ENCODE measurements at regions not wholly inside any gene's neighbourhood (a gene's known extent, or its start where the extent isn't known, plus 50 kb on each side); places are given as distances from the start of the nearest gene placed in this dataset.

- TF ChIP-seq CTCF (IDR thresholded peaks at IDR 0.05) (no peak), POLR2A (IDR thresholded peaks at IDR 0.05) (no peak)
Measured at GRCh38 chr2:207467716-207468347, 61.9 kb upstream of the CREB1 start.

All from adrenal gland (tissue), 5 donors.